Fibroblast of skin of back (primary cell): ENCODE measurements at regions not wholly inside any gene's neighbourhood (a gene's known extent, or its start where the extent isn't known, plus 50 kb on each side); places are given as distances from the start of the nearest gene placed in this dataset.

Source experiments
- DNase-seq: peaks from one replicate; pipeline ENCODE4 v3.0.0-alpha.2; 2013

DNA sequence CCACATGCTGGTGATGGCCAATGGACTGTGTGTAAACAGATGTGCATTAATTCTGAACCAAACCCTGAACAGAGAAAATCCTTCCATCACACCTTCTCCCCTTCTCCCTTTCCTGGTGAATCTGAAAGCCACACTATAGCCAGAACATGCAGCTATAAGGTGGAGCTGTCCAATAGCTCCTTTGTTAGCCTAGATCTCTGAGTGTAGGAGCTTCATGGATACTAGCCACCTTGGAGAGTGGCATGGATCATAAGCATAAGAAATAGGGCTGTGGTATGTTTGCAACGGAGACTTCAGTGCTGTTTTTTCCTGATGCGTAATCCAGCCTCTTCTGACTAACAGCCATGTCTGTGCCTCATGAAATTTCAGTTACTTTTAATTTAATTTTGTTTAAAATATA lies 364.5 kb downstream of the BTG1 start:
- DNase-seq, result peak; percentile 57

- peak; percentile 91 for DNase-seq
These were observed 366.7 kb downstream of the BTG1 start for GRCh38 chr12:91778938-91779400.

DNA sequence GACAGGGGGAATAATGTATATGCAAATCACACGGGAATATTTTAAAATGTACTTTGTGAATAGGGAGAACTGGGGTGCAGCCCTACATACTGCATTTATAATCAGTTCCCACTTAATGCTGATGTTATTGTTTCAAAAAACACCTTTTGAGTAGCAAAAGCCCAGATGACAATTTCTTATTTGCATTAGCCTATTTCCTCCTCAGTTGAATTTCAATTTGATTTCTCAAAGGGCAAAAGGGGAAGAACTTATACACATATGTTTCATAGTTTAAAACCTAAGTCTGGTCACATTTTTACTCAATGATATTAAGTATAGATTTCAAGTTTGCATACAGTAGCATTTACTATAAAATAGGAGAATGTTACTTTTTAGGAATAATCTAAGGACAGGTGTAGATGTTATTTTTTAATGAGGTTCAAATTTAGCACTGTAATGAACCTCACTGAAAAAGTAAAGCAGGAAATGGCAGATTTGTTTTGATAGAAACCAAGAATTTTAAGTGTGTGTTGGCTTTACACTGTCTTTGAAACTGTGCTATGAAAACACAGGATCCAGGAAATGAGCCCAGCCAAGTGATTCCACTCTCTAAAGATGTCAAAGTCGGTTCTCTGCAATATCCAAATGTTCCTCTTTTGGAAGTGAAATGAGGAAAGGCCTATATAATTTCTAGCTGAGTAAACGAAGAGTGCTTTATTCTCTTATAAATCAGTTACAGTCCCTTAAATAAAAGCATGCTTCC lies 367.4 kb downstream of the BTG1 start:
- peak; percentile 43 for DNase-seq

- DNase-seq, result no peak
These were observed 368.2 kb downstream of the BTG1 start for GRCh38 chr12:91777268-91777992.

DNA sequence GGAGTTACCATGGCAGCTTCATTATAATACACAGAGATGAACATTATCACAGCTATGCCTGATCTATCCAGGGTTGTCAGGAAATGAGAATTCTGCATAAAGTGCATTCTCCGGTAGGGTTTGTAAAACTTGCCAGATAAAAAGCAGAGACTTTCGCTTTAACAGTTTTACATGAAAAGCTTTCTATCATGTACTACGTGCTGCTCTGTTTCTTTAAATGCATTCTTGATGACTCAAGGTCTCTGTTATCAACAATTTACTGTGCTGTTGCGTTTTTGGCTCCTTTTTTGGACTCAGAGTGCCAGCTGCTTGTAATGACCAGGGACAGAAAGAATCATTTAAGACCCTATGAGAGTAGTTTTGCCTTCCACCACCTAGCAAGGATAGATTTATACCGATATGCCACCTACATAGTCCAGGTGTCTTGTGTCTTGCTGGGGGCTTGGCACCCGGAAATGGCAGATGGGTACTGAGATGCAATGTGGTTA lies 371.2 kb downstream of the BTG1 start:
- DNase-seq, result peak; percentile 70

DNA sequence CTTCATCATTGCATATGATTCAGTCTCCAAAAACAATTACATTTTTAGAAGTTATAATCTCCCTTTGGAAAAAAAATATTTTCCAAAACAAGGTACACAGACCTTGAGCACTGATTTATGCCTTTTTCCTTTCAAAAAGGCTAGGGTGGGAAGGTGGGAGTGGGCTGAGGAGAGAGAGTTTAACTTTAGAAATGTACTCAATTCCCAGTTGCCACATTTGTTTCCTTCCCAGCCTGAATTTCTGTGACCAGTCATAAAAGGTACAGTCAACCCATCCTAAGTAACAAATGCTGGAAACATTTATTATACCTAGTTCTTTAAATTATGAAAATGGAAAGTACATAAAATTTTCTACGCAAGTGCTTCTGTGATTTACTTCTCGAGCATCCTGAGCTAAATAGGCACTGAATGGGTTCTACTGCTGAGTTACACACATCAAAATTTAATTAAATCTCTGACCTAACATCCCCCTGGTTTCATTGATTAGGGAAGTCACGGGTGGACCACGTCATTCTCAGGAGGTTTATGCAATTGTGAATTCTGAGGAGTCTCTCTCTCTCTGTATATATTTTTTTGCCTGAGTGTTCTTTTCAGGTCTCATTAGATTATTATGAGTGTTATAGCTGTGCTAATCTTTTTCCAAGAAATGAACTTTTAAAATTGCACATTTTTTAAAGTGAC lies 371.8 kb downstream of the BTG1 start:
- DNase-seq, result no peak

GRCh38 chr12:91772411-91772810 lies 373.2 kb downstream of the BTG1 start:
- DNase-seq, result no peak

- no peak for DNase-seq
These were observed 375.9 kb downstream of the BTG1 start for GRCh38 chr12:91769736-91770135.

DNA sequence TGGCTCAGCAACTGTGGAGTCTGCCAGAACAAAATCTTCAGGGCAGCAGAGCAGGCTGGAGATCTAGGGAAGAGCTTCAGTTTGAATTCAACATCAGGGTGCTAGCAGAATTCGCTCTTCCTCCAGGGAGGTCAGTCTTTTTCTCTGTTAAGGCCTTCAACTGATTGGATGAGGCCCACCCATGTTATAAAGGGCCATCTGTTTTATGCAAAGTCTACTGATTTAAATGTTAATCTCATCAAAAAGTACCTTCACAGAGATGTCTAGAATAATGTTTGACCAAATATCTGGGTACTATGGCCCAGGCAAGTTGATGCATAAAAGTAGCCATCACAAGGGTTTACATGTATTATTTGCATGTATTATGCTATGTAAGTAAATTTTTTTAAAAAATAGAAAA lies 378.4 kb downstream of the BTG1 start:
- no peak for DNase-seq

DNA sequence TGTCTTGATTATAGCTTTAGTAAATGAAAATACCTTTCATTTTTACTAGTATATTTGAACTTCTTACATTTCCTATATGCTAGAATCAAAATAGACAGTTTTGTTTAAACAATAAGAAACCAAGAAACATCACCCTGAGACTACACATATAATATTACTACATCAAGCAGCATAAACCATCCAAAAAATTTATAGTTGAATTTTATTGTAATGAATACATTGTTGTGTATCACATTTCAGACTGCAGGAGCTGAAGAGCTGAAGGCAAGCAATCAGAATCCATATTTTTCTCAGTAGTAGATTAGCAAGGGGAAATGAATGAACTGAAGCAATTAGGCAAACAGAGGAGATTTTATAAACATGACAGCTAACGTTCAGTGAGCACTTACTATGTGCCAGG lies 379.2 kb downstream of the BTG1 start:
- DNase-seq, result no peak

DNA sequence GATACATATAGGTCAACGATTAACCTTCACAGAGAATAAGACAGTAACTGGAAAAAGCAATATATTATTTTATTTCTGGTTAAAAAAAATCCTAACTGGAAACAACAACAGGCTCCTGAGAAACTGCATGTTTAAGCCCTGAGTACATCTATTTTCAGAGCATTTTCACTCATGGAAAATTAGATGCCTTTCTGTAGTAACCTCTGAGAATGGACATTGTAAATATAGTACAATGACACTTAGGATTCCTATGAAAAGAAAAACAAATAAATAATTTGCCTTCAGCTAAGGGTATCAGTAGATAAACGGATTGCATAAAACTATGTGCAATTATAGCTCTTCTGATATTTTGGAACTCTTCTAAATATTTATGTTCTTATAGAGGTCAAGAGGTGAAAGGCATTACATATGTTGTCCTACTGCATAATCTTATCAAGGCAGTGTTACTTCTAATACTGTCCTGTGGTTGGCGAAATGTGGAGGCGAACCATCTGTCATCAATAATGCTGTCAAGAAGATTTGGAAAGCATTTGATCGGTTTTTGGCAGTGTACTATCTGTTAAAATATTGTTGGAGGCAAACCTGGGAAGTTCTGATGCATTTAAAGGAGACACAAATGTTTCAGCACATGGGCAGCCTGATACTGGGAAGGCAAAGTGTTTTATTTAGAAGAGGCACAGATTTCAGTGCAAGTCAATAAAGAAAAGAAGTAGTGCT lies 381.8 kb downstream of the BTG1 start:
- DNase-seq, result no peak

- DNase-seq, result no peak
These were observed 392.0 kb downstream of the BTG1 start for GRCh38 chr12:91753649-91754048.

DNA sequence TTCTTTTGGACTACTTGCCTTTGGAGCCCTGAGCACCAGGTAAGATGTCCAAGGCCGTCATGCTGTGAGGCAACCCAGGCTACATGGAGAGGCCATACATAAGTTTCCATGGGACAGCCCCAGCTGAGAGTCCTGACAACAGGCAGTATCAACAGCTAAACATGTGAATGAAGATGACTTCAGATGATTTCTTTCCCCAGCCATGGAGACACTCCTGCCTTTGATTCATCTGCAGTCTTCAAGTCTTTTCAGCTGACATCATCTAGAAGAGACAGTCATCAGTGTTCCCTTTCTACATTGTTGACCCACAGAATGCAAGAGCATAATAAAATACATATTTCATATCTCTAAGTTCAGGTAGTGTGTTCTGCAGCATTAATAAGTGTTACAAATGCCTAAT lies 398.7 kb downstream of the BTG1 start:
- no peak for DNase-seq

DNA sequence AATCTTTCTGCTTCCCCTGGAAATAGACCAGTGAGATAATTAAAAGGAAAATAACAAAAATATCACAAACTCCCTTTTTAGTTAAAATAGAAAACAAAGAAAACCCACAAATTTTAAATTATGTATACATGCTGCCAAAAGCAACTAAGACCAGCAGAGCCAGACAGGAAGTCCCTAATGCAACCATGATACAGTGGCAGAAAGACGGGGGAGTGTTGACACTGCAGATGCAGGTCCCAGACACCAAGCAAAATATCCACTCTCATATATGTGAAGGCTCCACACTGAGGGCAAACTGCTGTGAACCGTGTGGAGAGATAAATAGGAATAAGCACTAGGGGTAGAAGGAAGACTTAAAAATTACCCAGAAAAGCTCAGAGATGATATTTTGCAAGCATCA lies 401.0 kb downstream of the BTG1 start:
- peak; percentile 17 for DNase-seq

DNA sequence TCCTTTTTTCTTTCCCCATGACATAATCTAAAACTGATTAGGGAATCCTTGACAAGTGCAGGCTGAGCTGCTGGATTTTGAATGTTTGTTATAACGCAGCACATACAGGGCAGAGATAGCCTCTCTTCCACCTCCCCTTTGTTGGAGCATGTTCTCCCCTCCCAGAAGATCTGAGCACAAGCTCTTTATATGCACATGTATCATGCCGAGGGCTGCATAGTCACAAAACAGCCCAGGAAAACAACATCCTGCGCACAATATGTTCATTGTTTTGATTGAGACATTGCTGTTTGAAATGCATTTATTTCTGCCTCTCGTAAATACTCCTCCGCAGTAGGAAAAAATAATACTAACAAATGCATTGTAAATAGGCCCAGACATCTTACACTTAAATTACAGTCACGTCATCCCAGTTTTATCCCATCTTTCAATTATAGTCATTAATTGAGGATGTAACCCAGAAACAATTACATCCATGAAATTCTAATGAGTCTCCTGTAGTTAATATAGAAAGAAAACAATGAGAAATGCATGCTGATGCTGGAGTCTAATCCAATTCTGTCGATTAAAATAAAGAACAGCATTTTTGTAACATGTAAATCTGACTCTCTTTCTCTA lies 401.8 kb downstream of the BTG1 start:
- no peak for DNase-seq

- DNase-seq, result no peak
These were observed 402.4 kb downstream of the BTG1 start for GRCh38 chr12:91743280-91743679.

DNA sequence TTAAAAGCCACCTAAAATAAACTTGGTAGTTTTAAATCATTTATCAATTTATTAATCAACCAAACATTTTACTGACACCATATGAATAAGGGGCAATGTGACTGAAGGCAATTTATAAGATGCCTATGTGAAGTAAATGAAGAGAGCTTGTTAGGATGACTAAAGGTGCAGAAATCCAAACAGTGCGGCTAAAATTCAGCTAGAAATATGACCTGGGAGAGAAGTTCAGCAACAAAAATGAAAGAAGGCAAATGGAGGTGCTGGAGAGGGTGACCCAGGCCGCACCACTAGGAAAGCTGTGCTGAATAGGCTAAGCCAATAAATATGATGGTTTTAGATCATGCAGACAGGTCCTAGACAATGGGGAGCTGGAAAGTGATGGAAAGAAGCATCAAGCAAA lies 403.7 kb downstream of the BTG1 start:
- DNase-seq, result no peak

- DNase-seq, result peak; percentile 58
These were observed 411.8 kb downstream of the BTG1 start for GRCh38 chr12:91733846-91734245.

- peak; percentile 56 for DNase-seq
These were observed 413.6 kb downstream of the BTG1 start for GRCh38 chr12:91732086-91732485.

DNA sequence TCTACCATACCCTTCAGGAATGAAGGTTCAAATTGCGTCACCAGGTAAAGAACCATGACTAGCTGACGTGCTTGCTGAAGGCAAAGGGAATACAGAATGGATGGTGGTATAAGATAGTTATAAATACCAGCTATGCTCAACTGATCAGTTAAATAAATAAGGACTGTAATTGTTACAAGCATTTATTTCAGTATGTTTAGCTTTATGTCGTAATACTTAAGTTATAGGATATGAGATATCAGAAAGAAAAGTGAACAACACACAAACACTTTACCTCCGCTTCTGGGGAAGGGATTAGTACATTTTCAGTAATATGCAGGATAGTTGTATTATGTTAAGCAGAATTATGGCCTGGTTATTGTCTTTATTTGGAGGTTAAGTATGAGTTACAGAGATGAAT lies 416.1 kb downstream of the BTG1 start:
- DNase-seq, result no peak

GRCh38 chr12:91723191-91723590 lies 422.5 kb downstream of the BTG1 start:
- no peak for DNase-seq

- DNase-seq, result no peak
These were observed 423.6 kb downstream of the BTG1 start for GRCh38 chr12:91722072-91722471.
